GM12878 (cell line): ENCODE measurements at regions not wholly inside any gene's neighbourhood (a gene's known extent, or its start where the extent isn't known, plus 50 kb on each side); places are given as distances from the start of the nearest gene placed in this dataset.

Source experiments
- ATAC-seq: fragments of 200-7000 bp; cut with Tn5 transposase; 3 replicates; pipeline ENCODE4 v1.9.1; 2020; ENCODE audit warnings: mild to moderate bottlenecking, moderate library complexity
- BruUV-seq: library from RNA; stranded (reverse); fragments of 400-500 nt; replicated peaks from 2 replicates; lab custom pipeline; 2021; lab: Mats Ljungman, UMichigan
- CTCF ChIA-PET: fragments of 300-600 bp; sonication (Branson Sonifier 250); formaldehyde crosslinking; extraction: SDS; loops from one replicate; lab custom pipeline; 2021; ENCODE audit warnings: inconsistent platforms; lab: Yijun Ruan, JAX
- POLR2A ChIA-PET: fragments of 350-600 bp; formaldehyde crosslinking; extraction: SDS; loops from one replicate; lab custom pipeline; 2021; ENCODE audit warnings: inconsistent platforms; lab: Charles Lee
- RAD21 ChIA-PET: fragments of 300-600 bp; sonication (Branson Sonifier 250); formaldehyde crosslinking; loops from one replicate; lab custom pipeline; 2023; ENCODE audit warnings: antibody characterized with exemption; ENCODE audit not compliant: unreplicated experiment; lab: Charles Lee
- SMC1A ChIA-PET: fragments of 300-600 bp; sonication (Branson Sonifier 250); formaldehyde crosslinking; loops from one replicate; lab custom pipeline; 2023; ENCODE audit not compliant: unreplicated experiment, uncharacterized antibody; lab: Charles Lee
- DNase-seq: peaks from one replicate; pipeline ENCODE4 v3.0.0-alpha.2; 2011; ENCODE audit warnings: low read depth, low spot score
- FAIRE-seq: peaks from 3 replicates; lab custom pipeline; 2011; peaks lifted over from hg19 to GRCh38; lab: Jason Lieb, UNC
- H2AFZ ChIP-seq: 2 replicates; pipeline ENCODE4 v1.6.0; 2011; ENCODE audit warnings: low read depth, low read length, control low read depth; ENCODE audit not compliant: control insufficient read depth
- H3K27ac ChIP-seq: 2 replicates; pipeline ENCODE4 v1.5.1; 2011; ENCODE audit warnings: control low read depth; ENCODE audit not compliant: control insufficient read depth, insufficient read depth
- H3K27me3 ChIP-seq, 2 experiments: replicated peaks in 1 of 2; 2 replicates each; pipeline versions ENCODE4 v1.6.0 to v1.6.1; 2011; ENCODE audit warnings: low read length in 1 of 2; ENCODE audit not compliant: control insufficient read depth in 2 of 2, insufficient read depth in 2 of 2
- H3K36me3 ChIP-seq, 2 experiments: 2 replicates each; pipeline ENCODE4 v1.5.1; 2011; ENCODE audit warnings: low read length in 1 of 2; ENCODE audit not compliant: control insufficient read depth in 2 of 2, insufficient read depth in 2 of 2
- H3K4me1 ChIP-seq: 2 replicates; pipeline ENCODE4 v1.6.1; 2011; ENCODE audit warnings: mild to moderate bottlenecking, low read length, moderate library complexity, mixed read lengths; ENCODE audit not compliant: control insufficient read depth, insufficient read depth
- H3K4me2 ChIP-seq: 2 replicates; pipeline ENCODE4 v1.6.0; 2011; ENCODE audit warnings: control low read depth; ENCODE audit not compliant: control insufficient read depth, insufficient read depth
- H3K4me3 ChIP-seq: fragments of 200-600 bp; sonication (generic); 2 replicates; pipeline ENCODE4 v1.5.1; 2016
- H3K79me2 ChIP-seq: 2 replicates; pipeline ENCODE4 v1.6.0; 2011; ENCODE audit warnings: low read length; ENCODE audit not compliant: control insufficient read depth, insufficient read depth
- H3K9ac ChIP-seq: 2 replicates; pipeline ENCODE4 v1.8.0; 2011; ENCODE audit warnings: low read length, control low read depth, mixed read lengths; ENCODE audit not compliant: control insufficient read depth, insufficient read depth
- H3K9me3 ChIP-seq: replicated peaks from 3 replicates; pipeline ENCODE4 v1.5.1; 2011; ENCODE audit warnings: mild to moderate bottlenecking, low read length; ENCODE audit not compliant: control insufficient read depth, insufficient read depth
- H4K20me1 ChIP-seq: 2 replicates; pipeline ENCODE4 v1.6.0; 2011; ENCODE audit not compliant: control insufficient read depth, insufficient read depth
- IRF3 ChIP-seq: fragments of 450-650 bp; IDR thresholded peaks from 2 replicates; pipeline ENCODE4 v1.6.1; 2014; ENCODE audit warnings: mild to moderate bottlenecking
- PRDM15 ChIP-seq: fragments of 450-650 bp; formaldehyde crosslinking; IDR thresholded peaks from 2 replicates; pipeline ENCODE4 v1.4.0; 2020; ENCODE audit warnings: mild to moderate bottlenecking, moderate library complexity
- RAD21 ChIP-seq: IDR thresholded peaks from 2 replicates; pipeline ENCODE4 v1.6.1; 2011; ENCODE audit warnings: mild to moderate bottlenecking, low read depth, low read length, moderate library complexity; ENCODE audit not compliant: insufficient read depth
- WGBS: methylation state at CpG from one replicate; pipeline ENCODE4 v1.1.6; 2016; ENCODE audit warnings: low lambda C conversion rate; ENCODE audit not compliant: insufficient replicate concordance, insufficient coverage; ENCODE audit errors: missing lambda C conversion rate; 5-methylcytosine and 5-hydroxymethylcytosine counted together
- in situ Hi-C: fragments of 300-500 bp; cut with MboI; formaldehyde crosslinking; loops from 9 replicates; pipeline ENCODE4 v1.14.3; 2018; ENCODE audit warnings: mixed read lengths
- intact Hi-C: fragments of 100-400 bp; cut with micrococcal nuclease; formaldehyde crosslinking; loops from one replicate; pipeline ENCODE4 v1.14.2; 2022; ENCODE audit not compliant: unreplicated experiment

GRCh38 chr6:1500913-1501312 lies 108.8 kb upstream of the FOXC1 start:
- H3K4me1 ChIP-seq, result no peaks in the 10 kb centered on the region
- SMC1A ChIA-PET, result interaction anchor here (0.9 to 1.1 kb wide), 3 partner anchors 15 to 21 kb away, joined by 3 read pairs; no protein-coding TSS in a partner anchor
- H3K9me3 ChIP-seq, result no peaks in the 10 kb centered on the region; the same call in 2 of the 3 replicates
- CTCF ChIA-PET, result no interaction called here
- 62% methylated on average over 11 of the region's 11 CpGs for WGBS
- H3K4me2 ChIP-seq, result no peak overlapping the region
- H3K79me2 ChIP-seq, result no peaks in the 10 kb centered on the region
- no peak overlapping the region for H3K4me3 ChIP-seq
- no peak overlapping the region for H3K27ac ChIP-seq
- H2AFZ ChIP-seq, result no peak overlapping the region
- H3K36me3 ChIP-seq, result no peaks in the 10 kb centered on the region
- FAIRE-seq, result no peak
- H3K27me3 ChIP-seq, result no peaks in the 10 kb centered on the region
- TF ChIP-seq PRDM15 (no peak), IRF3 (no peak), RAD21 (no peak)
- TF ChIP-seq, all 136 proteins: peak for 0
- ATAC-seq, result no peak
- Histone ChIP-seq H3K9ac (no peak overlapping the region), H4K20me1 (no peaks in the 10 kb centered on the region)
- ChIA-PET POLR2A (no interaction called here), RAD21 (no interaction called here)
- DNase-seq, result no peak
- BruUV-seq, result no TSS peak
- intact Hi-C loops, result no loop called here
- in situ Hi-C loops, result no loop called here
